Heart left ventricle (tissue), 16 donors: ENCODE measurements at regions not wholly inside any gene's neighbourhood (a gene's known extent, or its start where the extent isn't known, plus 50 kb on each side); places are given as distances from the start of the nearest gene placed in this dataset.
A peak's percentile ranks its signal among the peaks of the same experiment; 100 is the strongest.
"Not testable (repeated sequence)": the region's sequence is repeated elsewhere in the genome, so short reads cannot be mapped to it uniquely, and the experiment has no call there.

Experiments
- ATAC-seq, 4 donors: fragments of 200-7000 bp; cut with Tn5 transposase; one replicate each; pipeline ENCODE4 v1.9.1; 2020 to 2022; ENCODE audit warnings: moderate library complexity in 4 of 4, mild to moderate bottlenecking in 3 of 4, moderate number of reproducible peaks in 1 of 4
- DNase-seq, 5 donors: peaks; one replicate each; pipeline ENCODE4 v3.0.0-alpha.2; 2020
- H3K27ac ChIP-seq, 12 donors: fragments of 200-600 bp; sonication (generic) in 4 of 12; one replicate each; pipeline versions ENCODE4 v1.5.0 to v1.8.0; 2016 to 2022; ENCODE audit warnings: mild to moderate bottlenecking in 2 of 12
- H3K27me3 ChIP-seq, 9 donors: fragments of 200-600 bp; sonication (generic) in 2 of 9; one replicate each; pipeline versions ENCODE4 v1.5.1 to v1.8.0; 2016 to 2022; ENCODE audit warnings: mild to moderate bottlenecking in 3 of 9
- H3K36me3 ChIP-seq, 9 donors: fragments of 200-600 bp; sonication (generic) in 2 of 9; one replicate each; pipeline versions ENCODE4 v1.5.0 to v1.8.0; 2018 to 2022; ENCODE audit warnings: mild to moderate bottlenecking in 2 of 9
- H3K4me1 ChIP-seq, 12 donors: fragments of 200-600 bp; sonication (generic) in 4 of 12; one replicate each; pipeline versions ENCODE4 v1.5.0 to v1.8.0; 2016 to 2022; ENCODE audit warnings: mild to moderate bottlenecking in 3 of 12
- H3K4me3 ChIP-seq, 12 donors: fragments of 200-600 bp; sonication (generic) in 4 of 12; one replicate each; pipeline versions ENCODE4 v1.5.0 to v1.8.0; 2017 to 2022; ENCODE audit warnings: mild to moderate bottlenecking in 9 of 12, moderate library complexity in 4 of 12
- H3K9me3 ChIP-seq, 12 donors: fragments of 200-600 bp; sonication (generic) in 4 of 12; one replicate each; pipeline versions ENCODE4 v1.5.0 to v1.8.0; 2016 to 2022; ENCODE audit warnings: mild to moderate bottlenecking in 1 of 12
- POLR2A ChIP-seq, 2 donors: fragments of 450-650 bp; IDR thresholded peaks; one replicate each; pipeline ENCODE4 v1.6.1; 2017; ENCODE audit warnings: antibody characterized with exemption in 2 of 2, mild to moderate bottlenecking in 2 of 2, moderate library complexity in 2 of 2
- WGBS, 4 donors: extraction: QIAGEN DNeasy Blood & Tissue Kit in 2 of 4; methylation state at CpG; one replicate each; pipeline versions ENCODE4 v1.1.5 to v1.1.7; 2013 to 2018; 5-methylcytosine and 5-hydroxymethylcytosine counted together
- intact Hi-C, 10 donors: fragments of 100-400 bp; cut with DNase I; formaldehyde crosslinking; loops; one replicate each; pipeline versions ENCODE4 v1.11.1 to v1.14.2; 2022
- TF ChIP-seq, protein P1 (sequence below), 12 donors: fragments of 200-600 bp; sonication (generic) in 4 of 12; IDR thresholded peaks; one replicate each; pipeline versions ENCODE4 v1.5.0 to v1.8.0; 2018 to 2022; ENCODE audit warnings: antibody characterized with exemption in 12 of 12, mild to moderate bottlenecking in 5 of 12
- donor health status: ischemic (EF 13 %, LVEDD 7.1; RV severe dilation, severe dysfunction).
- donor health status: healthy with polysubstance abuse.
- donor health status: DM: no; HTN: yes; CAD: no.
- donor health status: DM: no; HTN: no; CAD: no.
- donor health status: ischemic (EF 25% LVEDD 6.9; RV normal size, moderate dysfunction).
- donor health status: ischemic (EF 25% LVEDD 5.7; RV mildly dilated, moderate dysfunction).
- donor health status: healthy.
- donor health status: DM: yes; HTN: yes; CAD: no.
- donor health status: ischemic (EF 35%, LVEDD 5.7; RV mildly dilated, moderate dysfunction).
- donor health status: nonischemic (EF 11% LVEDD 7.7; RV severe dilation, severe dysfunction).
- donor health status: DM: yes; HTN: yes; CAD: no.
- donor health status: PGD.
- donor health status: ischemic (EF 29% LVEDD 5.4; RV normal size, mild dysfunction).
- donor health status: nonischemic (EF 23%, LVEDD 6.1; RV moderate dilation, normal function).

DNA sequence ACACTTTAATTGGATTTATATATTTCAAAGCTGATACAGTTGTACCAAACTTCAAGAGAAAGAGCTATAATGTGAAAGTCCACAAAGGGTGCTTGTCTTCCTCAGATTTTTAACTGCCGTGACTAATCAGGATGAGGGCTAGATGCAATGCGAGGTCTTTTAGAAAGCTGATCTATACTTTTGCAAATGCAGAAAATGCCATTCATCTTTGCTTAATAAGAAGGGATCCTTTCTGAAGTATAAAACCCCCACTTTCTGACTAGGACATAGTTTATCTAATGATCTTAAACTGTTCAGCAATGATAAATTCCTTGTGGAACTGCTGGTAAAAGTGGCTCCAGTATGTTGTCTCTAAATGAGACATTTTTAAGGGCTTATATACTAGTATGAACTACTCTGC, 102.7 kb upstream of the NGF start:
- ATAC-seq: no peak
- Histone ChIP-seq H3K36me3 (no peaks in the 10 kb centered on the region), H3K4me3 (no peak overlapping the region), H3K9me3 (peaks cover 0 to 8% (median 0%) of the 10 kb centered on the region in 12 donors), H3K27me3 (no peaks in the 10 kb centered on the region), H3K4me1 (peaks cover 0 to 4% (median 0%) of the 10 kb centered on the region in 12 donors), H3K27ac (no peak overlapping the region)
- intact Hi-C loops: no loop called here
- TF ChIP-seq, protein P1, sequence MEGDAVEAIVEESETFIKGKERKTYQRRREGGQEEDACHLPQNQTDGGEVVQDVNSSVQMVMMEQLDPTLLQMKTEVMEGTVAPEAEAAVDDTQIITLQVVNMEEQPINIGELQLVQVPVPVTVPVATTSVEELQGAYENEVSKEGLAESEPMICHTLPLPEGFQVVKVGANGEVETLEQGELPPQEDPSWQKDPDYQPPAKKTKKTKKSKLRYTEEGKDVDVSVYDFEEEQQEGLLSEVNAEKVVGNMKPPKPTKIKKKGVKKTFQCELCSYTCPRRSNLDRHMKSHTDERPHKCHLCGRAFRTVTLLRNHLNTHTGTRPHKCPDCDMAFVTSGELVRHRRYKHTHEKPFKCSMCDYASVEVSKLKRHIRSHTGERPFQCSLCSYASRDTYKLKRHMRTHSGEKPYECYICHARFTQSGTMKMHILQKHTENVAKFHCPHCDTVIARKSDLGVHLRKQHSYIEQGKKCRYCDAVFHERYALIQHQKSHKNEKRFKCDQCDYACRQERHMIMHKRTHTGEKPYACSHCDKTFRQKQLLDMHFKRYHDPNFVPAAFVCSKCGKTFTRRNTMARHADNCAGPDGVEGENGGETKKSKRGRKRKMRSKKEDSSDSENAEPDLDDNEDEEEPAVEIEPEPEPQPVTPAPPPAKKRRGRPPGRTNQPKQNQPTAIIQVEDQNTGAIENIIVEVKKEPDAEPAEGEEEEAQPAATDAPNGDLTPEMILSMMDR (IDR thresholded peaks at IDR 0.05): no peak
- TF ChIP-seq POLR2A (IDR thresholded peaks at IDR 0.05): no peak
- WGBS, 4 donors: 83 to 98% (median 87%) methylated on average over 2 of the region's 2 CpGs
- no peak for DNase-seq

- H3K27ac ChIP-seq, H3K36me3 ChIP-seq, H3K27me3 ChIP-seq, H3K9me3 ChIP-seq, ATAC-seq, intact Hi-C loops, DNase-seq, H3K4me3 ChIP-seq: not testable (repeated sequence)
- H3K4me1 ChIP-seq: peaks cover 0 to 14% (median 0%) of the 10 kb centered on the region in 12 donors
- WGBS, 4 donors: 90 to 97% (median 97%) methylated on average over 3 of the region's 3 CpGs
These were observed 101.5 kb upstream of the NGF start for GRCh38 chr1:115439520-115439919.

DNA sequence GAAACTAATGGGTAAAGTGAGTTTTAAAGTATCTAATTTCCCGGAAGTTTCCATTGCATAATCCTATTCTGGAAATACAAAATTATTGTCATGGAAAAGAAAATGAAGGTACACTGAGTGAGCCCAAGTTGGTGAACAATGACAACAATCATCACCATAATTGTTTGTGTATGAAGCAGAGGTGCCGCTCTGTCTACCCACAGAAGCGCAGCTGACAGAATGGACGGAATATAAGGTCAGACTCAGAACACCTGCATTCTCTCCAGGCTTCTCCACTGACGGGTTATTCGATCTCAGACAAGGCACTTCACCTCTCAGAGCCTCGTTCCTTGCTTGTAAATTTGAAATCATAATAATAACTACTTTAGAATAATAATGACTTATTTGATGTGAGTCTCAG, 99.1 kb upstream of the NGF start:
- ATAC-seq (no peak), DNase-seq (no peak)
- 83 to 86% (median 84%) methylated on average over 7 of the region's 7 CpGs for WGBS, 4 donors
- intact Hi-C loops: no loop called here
- no peak for TF ChIP-seq POLR2A (IDR thresholded peaks at IDR 0.05)
- TF ChIP-seq, protein P1 (IDR thresholded peaks at IDR 0.05): no peak
- Histone ChIP-seq H3K27me3 (no peaks in the 10 kb centered on the region), H3K36me3 (no peaks in the 10 kb centered on the region), H3K4me3 (no peak overlapping the region), H3K27ac (no peak overlapping the region), H3K4me1 (peaks cover 0 to 23% (median 0%) of the 10 kb centered on the region in 12 donors), H3K9me3 (no peaks in the 10 kb centered on the region)

- DNase-seq (no peak), ATAC-seq (no peak)
- TF ChIP-seq, protein P1 (IDR thresholded peaks at IDR 0.05): no peak
- no peak for TF ChIP-seq POLR2A (IDR thresholded peaks at IDR 0.05)
- Histone ChIP-seq H3K4me1 (peaks cover 0 to 23% (median 0%) of the 10 kb centered on the region in 12 donors), H3K4me3 (no peak overlapping the region), H3K36me3 (no peaks in the 10 kb centered on the region), H3K27me3 (no peaks in the 10 kb centered on the region), H3K27ac (no peak overlapping the region), H3K9me3 (no peaks in the 10 kb centered on the region)
- intact Hi-C loops: no loop called here
These were observed 98.5 kb upstream of the NGF start for GRCh38 chr1:115436596-115436995.

DNA sequence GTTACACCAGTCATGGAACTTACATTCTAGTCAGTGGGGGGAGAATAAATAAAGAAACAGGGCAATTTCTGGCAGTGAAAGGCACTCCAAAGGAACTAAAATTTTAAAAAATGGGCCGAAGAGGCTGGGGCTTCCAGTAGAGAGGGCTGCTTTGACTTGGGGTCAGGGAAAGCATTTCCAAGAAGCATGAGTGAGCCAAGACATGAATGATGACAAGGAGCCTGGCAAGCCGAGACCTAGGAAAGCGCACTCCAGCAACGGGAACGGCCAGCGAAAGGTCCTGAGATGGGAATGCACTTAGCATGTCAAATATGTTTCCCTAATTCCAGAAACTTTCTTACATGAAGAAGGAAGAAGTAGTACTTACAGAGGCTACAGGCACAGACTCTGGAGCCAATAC, 95.4 kb upstream of the NGF start:
- WGBS, 4 donors: 63 to 89% (median 74%) methylated on average over 6 of the region's 6 CpGs
- H3K4me1 ChIP-seq: peaks cover 0 to 23% (median 0%) of the 10 kb centered on the region in 12 donors
- H3K4me3 ChIP-seq: no peak overlapping the region
- no peaks in the 10 kb centered on the region for H3K9me3 ChIP-seq
- no peak for DNase-seq
- TF ChIP-seq POLR2A (IDR thresholded peaks at IDR 0.05): no peak
- TF ChIP-seq, protein P1 (IDR thresholded peaks at IDR 0.05): no peak
- H3K27ac ChIP-seq: peak overlapping the region in 3 of 12 donors; percentile 7 to 49 (median 39)
- peak in 1 of 4 donors; percentile 20 for ATAC-seq
- no peaks in the 10 kb centered on the region for H3K36me3 ChIP-seq
- no peaks in the 10 kb centered on the region for H3K27me3 ChIP-seq
- intact Hi-C loops: no loop called here
